Left renal pelvis (tissue), 4 donors: ENCODE measurements at regions not wholly inside any gene's neighbourhood (a gene's known extent, or its start where the extent isn't known, plus 50 kb on each side); places are given as distances from the start of the nearest gene placed in this dataset.
"Not testable (repeated sequence)": the region's sequence is repeated elsewhere in the genome, so short reads cannot be mapped to it uniquely, and the experiment has no call there.

Experiments used
- DNase-seq, 4 donors: peaks; one replicate each; pipeline ENCODE4 v3.0.0-alpha.2; 2013; ENCODE audit warnings: low read depth in 4 of 4, low spot score in 3 of 4

DNA sequence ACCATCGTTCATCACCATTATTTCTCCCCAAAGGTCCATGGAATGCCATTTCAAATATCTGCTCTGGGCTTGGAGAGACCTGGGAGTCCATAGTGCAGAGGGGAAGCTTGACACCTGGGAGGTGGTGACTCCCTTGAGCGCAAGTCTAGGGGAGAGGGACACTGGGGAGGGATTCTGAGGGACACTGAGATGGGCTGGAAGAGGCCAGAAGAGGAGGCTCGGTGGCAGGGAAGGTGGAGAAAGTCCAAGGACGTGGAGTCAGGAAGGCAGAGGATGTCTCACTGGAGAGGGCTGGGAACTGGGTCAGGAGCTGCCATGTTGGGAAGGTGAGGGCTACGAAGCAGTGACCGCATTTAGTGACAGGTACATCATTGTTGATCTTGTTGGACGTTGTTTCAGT lies 160.3 kb upstream of the MVB12B start:
- DNase-seq = no peak

DNA sequence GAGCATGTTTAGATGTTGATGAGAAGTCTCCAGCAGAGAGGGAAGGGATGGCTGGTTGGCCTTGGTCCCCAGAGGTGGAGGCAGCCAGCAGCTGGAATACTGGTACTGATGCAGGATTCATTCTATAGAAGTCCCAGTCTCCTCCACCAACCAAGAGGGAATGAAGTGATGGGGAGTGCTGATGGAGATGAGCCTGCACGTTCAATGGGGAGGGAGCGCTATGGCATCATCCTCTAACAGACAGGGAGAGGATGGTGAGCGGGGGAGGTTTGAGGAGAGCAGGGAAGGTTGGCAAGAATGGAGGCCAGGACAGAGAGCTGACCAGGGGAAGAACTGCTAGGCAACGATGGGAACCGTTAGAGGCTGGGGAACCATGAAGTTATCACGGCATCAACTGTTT lies 159.8 kb upstream of the MVB12B start:
- DNase-seq = no peak

GRCh38 chr9:126169736-126170135 lies 156.9 kb upstream of the MVB12B start:
- DNase-seq = no peak

DNA sequence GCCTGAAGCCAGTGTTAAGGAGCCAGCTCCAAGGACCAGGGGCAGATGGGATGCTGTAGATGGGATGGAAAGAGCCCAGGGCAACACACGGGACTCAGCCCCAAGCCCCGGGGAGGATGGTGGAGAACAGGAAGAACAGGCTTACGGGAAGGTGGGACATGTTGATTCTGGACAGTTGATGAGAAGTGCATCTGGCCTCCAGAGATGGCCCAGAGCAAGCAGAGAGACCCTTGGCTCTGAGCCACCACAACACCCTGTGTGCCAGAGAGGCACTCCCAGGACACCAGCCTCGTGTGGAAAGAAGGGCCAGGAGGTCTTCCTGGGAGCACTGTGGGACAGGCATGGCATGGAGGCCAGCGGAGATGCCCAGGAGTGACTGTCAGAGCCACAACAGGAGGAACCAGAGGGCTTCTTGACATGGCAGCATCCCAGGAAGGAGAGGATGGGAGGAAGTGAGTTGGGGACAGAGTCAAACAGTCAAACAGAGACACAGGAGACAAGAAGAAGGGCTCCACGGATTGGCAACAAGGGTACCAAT lies 156.3 kb upstream of the MVB12B start:
- no peak for DNase-seq

DNA sequence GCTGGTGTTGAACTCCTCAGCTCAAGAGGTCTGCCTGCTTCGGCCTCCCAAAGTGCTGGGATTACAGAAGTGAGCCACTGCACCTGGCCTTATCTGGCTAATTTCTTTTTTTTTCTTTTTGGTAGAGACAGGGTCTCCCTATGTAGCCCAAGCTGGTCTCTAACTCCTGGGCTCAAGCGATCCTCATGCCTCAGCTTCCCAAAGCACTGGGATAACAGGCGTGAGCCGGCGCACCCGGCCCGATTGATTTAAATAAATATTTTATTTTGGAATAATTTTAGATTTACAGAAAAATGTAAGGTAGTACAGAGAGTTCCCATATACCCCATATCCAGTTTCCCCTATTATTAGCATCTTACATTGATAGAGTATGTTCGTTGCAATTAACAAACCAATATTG lies 155.0 kb upstream of the MVB12B start:
- DNase-seq = no peak

DNA sequence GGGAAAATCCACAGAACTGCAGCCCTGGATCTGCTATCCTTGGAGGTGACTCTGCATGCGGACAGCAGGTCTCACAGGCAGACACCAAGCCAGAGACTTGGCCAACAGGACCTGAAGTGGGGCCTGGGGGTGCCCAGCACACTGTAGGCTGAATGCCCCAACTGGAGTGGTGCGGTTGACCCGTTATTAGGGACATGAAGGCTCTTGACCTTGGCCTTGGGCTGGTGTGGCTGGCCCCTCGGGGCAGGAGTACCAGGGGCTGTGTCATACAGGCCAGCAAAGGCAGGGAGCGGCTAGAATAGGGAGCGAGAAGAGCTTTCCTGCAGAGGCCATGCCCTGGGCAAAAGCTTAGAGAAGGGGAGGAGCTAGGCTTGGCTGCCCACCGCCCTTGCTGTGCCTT lies 153.2 kb upstream of the MVB12B start:
- DNase-seq = no peak

GRCh38 chr9:126173929-126174328 lies 152.7 kb upstream of the MVB12B start:
- DNase-seq = no peak

- no peak for DNase-seq
Observed at GRCh38 chr9:126183266-126183665, 143.4 kb upstream of the MVB12B start.

- not testable (repeated sequence) for DNase-seq
Observed at GRCh38 chr9:126190994-126191393, 135.6 kb upstream of the MVB12B start.

DNA sequence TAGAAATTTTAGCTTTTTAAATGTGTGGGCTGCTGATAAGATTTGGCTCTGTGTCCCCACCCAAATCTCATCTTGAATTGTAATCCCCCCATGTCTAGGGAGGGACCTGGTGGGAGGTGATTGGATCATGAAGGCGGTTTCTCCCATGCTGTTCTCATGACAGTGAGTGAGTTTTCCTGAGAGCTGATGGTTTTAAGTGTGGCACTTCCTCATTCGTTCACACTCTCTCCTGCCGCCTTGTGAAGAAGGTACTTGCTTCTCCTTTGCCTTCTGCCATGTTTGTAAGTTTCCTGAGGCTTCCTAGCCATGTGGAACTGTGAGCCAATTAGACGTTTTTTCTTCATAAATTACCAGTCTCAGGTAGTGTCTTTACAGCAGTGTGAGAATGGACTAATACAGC lies 127.8 kb upstream of the MVB12B start:
- DNase-seq = no peak

DNA sequence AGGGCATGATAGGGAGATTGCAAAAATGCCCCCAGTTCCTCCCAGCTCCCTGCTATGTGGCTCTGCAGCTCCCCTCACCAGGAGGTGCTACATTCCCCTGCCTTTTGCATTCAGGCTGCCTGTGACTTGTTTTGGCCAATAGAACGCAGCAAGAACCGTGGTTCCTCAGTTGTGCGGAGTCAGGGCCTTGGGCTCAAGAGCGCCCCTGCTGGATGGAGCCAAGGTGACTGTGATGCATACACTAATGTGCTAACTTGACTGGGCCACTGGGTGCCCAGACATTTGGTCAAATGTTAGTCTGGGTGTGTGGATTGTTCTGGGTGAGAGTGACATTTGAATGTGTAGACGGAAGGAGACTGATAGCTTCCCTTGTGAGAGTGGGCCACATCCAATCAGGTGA lies 123.3 kb upstream of the MVB12B start:
- DNase-seq = no peak

- DNase-seq = no peak
Observed at GRCh38 chr9:126204197-126204596, 122.4 kb upstream of the MVB12B start.

GRCh38 chr9:126204708-126205225 lies 121.9 kb upstream of the MVB12B start:
- no peak for DNase-seq

DNA sequence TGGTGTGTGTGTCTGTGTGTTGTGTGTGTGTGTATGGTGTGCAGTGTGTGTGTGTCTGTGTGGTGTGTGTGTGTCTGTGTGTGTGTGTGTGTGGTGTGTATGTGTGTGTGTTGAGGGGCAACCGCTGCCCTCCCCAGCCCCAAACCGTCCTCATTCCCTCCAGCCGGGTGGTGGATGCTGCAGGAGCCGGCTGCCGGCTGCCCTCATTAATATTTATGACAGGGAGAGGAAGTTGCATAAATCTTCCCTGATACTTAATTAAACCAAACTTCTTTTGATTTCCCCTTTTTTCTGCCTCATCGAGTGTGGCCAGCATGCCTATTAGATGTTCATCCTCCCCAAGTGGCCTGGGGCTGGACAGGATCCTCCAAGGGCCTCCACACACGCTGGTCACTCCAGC lies 121.4 kb upstream of the MVB12B start:
- DNase-seq = peak in 2 of 4 donors; percentile 9 to 10

DNA sequence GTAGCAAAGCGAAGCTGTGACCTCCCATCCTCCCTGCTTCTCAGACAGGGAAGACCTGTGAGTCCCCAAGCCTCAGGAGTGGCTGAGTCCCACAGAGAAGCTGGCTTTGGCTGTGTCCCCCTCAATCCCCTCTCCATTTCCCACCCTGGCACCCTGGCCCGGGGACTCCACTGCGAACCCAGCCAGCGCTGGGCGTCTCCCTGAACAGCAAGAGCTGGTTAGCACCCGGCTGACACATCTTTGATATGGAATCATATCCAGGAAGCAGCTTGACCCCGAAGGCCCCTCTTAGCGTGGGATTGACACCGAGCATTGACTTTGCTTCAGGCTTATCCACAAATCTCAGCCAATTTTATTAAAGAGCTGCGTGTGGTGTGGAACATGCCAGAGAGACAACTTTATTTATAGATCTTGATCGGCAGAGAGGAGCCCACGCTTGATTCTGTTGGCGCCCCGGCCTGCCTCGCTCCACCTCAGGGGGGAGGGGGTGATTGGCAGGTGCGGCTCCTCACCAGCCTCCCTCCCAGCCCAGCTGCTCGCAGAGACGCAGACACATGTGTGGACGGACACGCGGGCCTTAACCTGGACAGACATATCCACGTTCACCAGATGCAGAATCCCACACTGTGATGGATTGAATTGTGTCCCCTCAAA lies 120.7 kb upstream of the MVB12B start:
- no peak for DNase-seq

DNA sequence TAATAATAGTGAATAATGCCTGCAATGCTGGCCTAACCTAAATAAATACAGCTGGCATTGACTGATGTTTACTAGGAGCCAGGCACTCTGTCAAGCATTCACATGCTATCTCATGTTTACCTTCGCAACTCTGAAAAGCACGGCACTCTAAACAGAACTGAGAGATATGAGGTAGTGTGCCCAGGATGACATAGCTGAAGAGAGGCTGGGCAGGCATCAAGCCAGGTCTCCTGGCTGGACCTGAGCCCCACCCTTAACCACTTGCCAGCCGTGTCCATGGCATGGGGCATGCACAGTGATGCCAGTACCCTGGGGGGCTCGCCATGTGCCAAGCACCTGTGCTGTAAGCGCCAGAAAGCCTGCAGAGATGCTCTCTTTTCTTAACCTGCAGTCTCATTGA lies 119.4 kb upstream of the MVB12B start:
- no peak for DNase-seq

- no peak for DNase-seq
Observed at GRCh38 chr9:126208216-126208758, 118.3 kb upstream of the MVB12B start.

DNA sequence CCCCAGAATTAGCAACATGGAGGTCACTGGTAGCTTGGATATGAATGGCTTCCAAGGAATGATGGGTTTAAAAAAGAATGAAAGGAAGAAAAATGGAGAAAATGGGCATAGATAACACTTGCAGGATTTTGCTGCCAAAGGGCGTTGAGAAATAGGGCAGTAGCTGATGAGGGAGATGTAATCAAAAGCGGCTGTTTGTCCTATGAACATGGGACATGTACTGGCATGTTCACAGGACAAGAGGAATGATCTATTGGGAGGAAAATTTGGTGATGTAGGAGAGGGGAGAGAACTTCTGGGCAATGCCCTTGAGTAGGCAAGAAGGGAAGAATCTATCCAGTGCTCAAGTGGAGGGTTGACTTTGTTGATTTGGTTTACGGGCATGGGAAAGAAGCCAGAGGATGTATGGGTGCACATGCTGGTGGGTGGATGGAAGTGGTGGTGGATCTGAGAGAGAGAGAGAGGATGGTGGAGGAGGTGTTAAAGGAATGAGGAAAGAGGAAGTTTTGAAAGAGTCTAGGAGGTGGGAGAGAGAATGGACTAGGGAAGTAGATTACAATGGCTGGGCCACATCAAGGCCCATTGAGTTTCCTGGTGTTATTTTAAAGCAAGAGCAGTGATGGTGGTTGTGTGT lies 115.1 kb upstream of the MVB12B start:
- DNase-seq = no peak

- DNase-seq = no peak
Observed at GRCh38 chr9:126215486-126215885, 111.1 kb upstream of the MVB12B start.

DNA sequence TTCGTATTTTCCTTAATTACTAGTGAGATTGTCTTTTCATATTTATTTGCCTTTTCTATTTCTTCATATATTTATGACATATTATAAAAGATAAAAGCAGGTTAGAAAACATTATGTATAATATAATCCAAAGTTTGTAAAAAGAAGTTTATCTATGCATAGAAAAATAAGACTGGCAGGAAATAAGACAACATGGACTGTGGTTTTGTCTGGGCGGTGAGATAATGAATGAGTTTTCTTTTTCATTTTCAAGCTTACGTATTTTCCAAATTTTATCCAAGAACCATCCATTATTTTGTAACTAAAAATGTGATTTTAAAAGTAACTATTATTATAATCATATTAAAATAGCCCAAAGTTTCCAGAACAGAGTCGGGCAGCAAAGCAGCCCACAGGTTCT lies 109.8 kb upstream of the MVB12B start:
- no peak for DNase-seq

- DNase-seq = no peak
Observed at GRCh38 chr9:126217250-126217653, 109.4 kb upstream of the MVB12B start.

- DNase-seq = no peak
Observed at GRCh38 chr9:126217797-126218196, 108.8 kb upstream of the MVB12B start.
